Astrocyte (in vitro differentiated cells and primary cell): ENCODE measurements at regions not wholly inside any gene's neighbourhood (a gene's known extent, or its start where the extent isn't known, plus 50 kb on each side); places are given as distances from the start of the nearest gene placed in this dataset.

Source experiments
- DNase-seq: peaks from one replicate; pipeline ENCODE4 v3.0.0-alpha.2; 2010; ENCODE audit warnings: low read depth
- FAIRE-seq: peaks from 2 replicates; lab custom pipeline; 2011; peaks lifted over from hg19 to GRCh38; lab: Jason Lieb, UNC
- H2AFZ ChIP-seq: 2 replicates; pipeline ENCODE4 v1.6.0; 2012; ENCODE audit warnings: low read depth, low read length, inconsistent platforms
- H3K27ac ChIP-seq: 2 replicates; pipeline ENCODE4 v1.5.1; 2011; ENCODE audit warnings: low read depth, low read length, inconsistent platforms
- H3K27me3 ChIP-seq: 2 replicates; pipeline ENCODE4 v1.6.0; 2011; ENCODE audit warnings: low read length, inconsistent platforms; ENCODE audit not compliant: insufficient read depth
- H3K36me3 ChIP-seq: 2 replicates; pipeline ENCODE4 v1.5.1; 2011; ENCODE audit warnings: low read length, inconsistent platforms; ENCODE audit not compliant: insufficient read depth
- H3K4me1 ChIP-seq: 2 replicates; pipeline ENCODE4 v1.5.1; 2011; ENCODE audit warnings: low read length, inconsistent platforms; ENCODE audit not compliant: insufficient read depth
- H3K4me2 ChIP-seq: 2 replicates; pipeline ENCODE4 v1.6.0; 2012; ENCODE audit warnings: low read length, inconsistent platforms
- H3K4me3 ChIP-seq: 2 replicates; pipeline ENCODE4 v1.5.1; 2011; ENCODE audit warnings: low read depth, mild to moderate bottlenecking, low read length, inconsistent platforms; ENCODE audit not compliant: insufficient read depth
- H3K79me2 ChIP-seq: 2 replicates; pipeline ENCODE4 v1.6.0; 2012; ENCODE audit warnings: mild to moderate bottlenecking, low read length, inconsistent platforms; ENCODE audit not compliant: insufficient read depth
- H3K9ac ChIP-seq: 2 replicates; pipeline ENCODE4 v1.6.0; 2012; ENCODE audit warnings: mild to moderate bottlenecking, low read length, inconsistent platforms
- H3K9me3 ChIP-seq: 2 replicates; pipeline ENCODE4 v1.5.1; 2012; ENCODE audit warnings: low read depth, mild to moderate bottlenecking, low read length, inconsistent platforms; ENCODE audit not compliant: insufficient read depth
- H4K20me1 ChIP-seq: 2 replicates; pipeline ENCODE4 v1.6.0; 2012; ENCODE audit warnings: low read length, inconsistent platforms; ENCODE audit not compliant: insufficient read depth
- H3K27ac Mint-ChIP-seq: one replicate; pipeline ENCODE4 v1.8.0; 2021; ENCODE audit warnings: mild to moderate bottlenecking, mixed read lengths; ENCODE audit not compliant: unreplicated experiment
- H3K27me3 Mint-ChIP-seq: one replicate; pipeline ENCODE4 v1.8.0; 2021; ENCODE audit warnings: low read depth, mixed read lengths; ENCODE audit not compliant: unreplicated experiment
- H3K36me3 Mint-ChIP-seq: one replicate; pipeline ENCODE4 v1.8.0; 2021; ENCODE audit warnings: low read depth, mixed read lengths; ENCODE audit not compliant: unreplicated experiment
- H3K4me1 Mint-ChIP-seq: one replicate; pipeline ENCODE4 v1.8.0; 2021; ENCODE audit warnings: low read depth, mixed read lengths; ENCODE audit not compliant: unreplicated experiment
- H3K4me3 Mint-ChIP-seq: one replicate; pipeline ENCODE4 v1.8.0; 2021; ENCODE audit warnings: mild to moderate bottlenecking, moderate library complexity, mixed read lengths; ENCODE audit not compliant: unreplicated experiment
- H3K9me3 Mint-ChIP-seq: one replicate; pipeline ENCODE4 v1.8.0; 2021; ENCODE audit warnings: mild to moderate bottlenecking, mixed read lengths; ENCODE audit not compliant: unreplicated experiment
- CTCF ChIP-seq: IDR thresholded peaks from 2 replicates; pipeline ENCODE4 v1.5.1; 2011; ENCODE audit warnings: low read depth, mild to moderate bottlenecking, inconsistent platforms, low read length, moderate library complexity; ENCODE audit not compliant: insufficient read depth
- EZH2 ChIP-seq: IDR thresholded peaks from 2 replicates; pipeline ENCODE4 v1.6.1; 2012; ENCODE audit warnings: mild to moderate bottlenecking, low read length, inconsistent platforms; ENCODE audit not compliant: insufficient read depth

GRCh38 chr13:79686441-79686840 lies 205.5 kb downstream of the NDFIP2 start:
- no peaks in the 10 kb centered on the region for H4K20me1 ChIP-seq
- H3K4me1 Mint-ChIP-seq: peaks cover 3% of the 10 kb centered on the region
- no peaks in the 10 kb centered on the region for H3K9me3 ChIP-seq
- no peak overlapping the region for H3K4me3 ChIP-seq
- FAIRE-seq: peak; percentile 26
- TF ChIP-seq CTCF: no peak
- TF ChIP-seq EZH2: no peak
- no peaks in the 10 kb centered on the region for H3K36me3 ChIP-seq
- H3K4me2 ChIP-seq: no peak overlapping the region
- H3K27ac Mint-ChIP-seq: no peak overlapping the region
- no peak for DNase-seq
- H3K9me3 Mint-ChIP-seq: peaks cover 6% of the 10 kb centered on the region
- no peaks in the 10 kb centered on the region for H3K79me2 ChIP-seq
- H3K9ac ChIP-seq: no peak overlapping the region
- no peak overlapping the region for H2AFZ ChIP-seq
- no peaks in the 10 kb centered on the region for H3K27me3 Mint-ChIP-seq
- peaks cover 1% of the 10 kb centered on the region for H3K36me3 Mint-ChIP-seq
- H3K27me3 ChIP-seq: no peaks in the 10 kb centered on the region
- no peak overlapping the region for H3K27ac ChIP-seq
- H3K4me1 ChIP-seq: no peaks in the 10 kb centered on the region
- no peak overlapping the region for H3K4me3 Mint-ChIP-seq

GRCh38 chr13:79684371-79684770 lies 203.4 kb downstream of the NDFIP2 start:
- Histone ChIP-seq H3K9me3 (no peaks in the 10 kb centered on the region), H3K4me2 (no peak overlapping the region), H3K9ac (no peak overlapping the region), H4K20me1 (no peaks in the 10 kb centered on the region), H3K27me3 (no peaks in the 10 kb centered on the region), H3K79me2 (no peaks in the 10 kb centered on the region), H3K4me1 (no peaks in the 10 kb centered on the region), H3K27ac (no peak overlapping the region), H3K36me3 (no peaks in the 10 kb centered on the region), H3K4me3 (no peak overlapping the region), H2AFZ (no peak overlapping the region)
- Mint-ChIP-seq H3K36me3 (peaks cover 1% of the 10 kb centered on the region), H3K9me3 (peaks cover 6% of the 10 kb centered on the region), H3K4me3 (no peak overlapping the region), H3K27me3 (no peaks in the 10 kb centered on the region), H3K27ac (no peak overlapping the region), H3K4me1 (peaks cover 5% of the 10 kb centered on the region)
- peak; percentile 11 for DNase-seq
- no peak for FAIRE-seq
- TF ChIP-seq EZH2 (no peak), CTCF (no peak)

DNA sequence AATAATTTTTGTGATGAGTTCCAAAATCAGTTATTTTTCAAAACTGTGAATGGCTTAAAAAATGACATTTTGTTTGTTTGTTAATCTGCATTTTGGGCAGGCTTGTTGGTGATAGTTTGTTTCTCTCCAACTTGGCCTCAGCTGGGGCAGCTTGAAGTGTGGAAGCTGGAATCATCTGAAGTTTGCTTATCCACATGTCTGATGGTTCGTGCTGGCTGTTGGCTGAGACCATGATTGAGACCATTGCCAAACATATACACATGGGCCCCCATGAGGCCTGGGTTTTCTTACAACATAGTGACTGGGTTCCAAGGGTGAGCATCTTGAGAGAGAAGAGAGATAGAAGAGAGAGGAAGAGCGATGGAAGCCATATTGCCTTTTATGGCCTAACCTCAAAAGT lies 201.2 kb downstream of the NDFIP2 start:
- FAIRE-seq (no peak), DNase-seq (no peak)
- Mint-ChIP-seq H3K27ac (no peak overlapping the region), H3K27me3 (no peaks in the 10 kb centered on the region), H3K4me1 (peaks cover 16% of the 10 kb centered on the region), H3K9me3 (peaks cover 6% of the 10 kb centered on the region), H3K4me3 (no peak overlapping the region), H3K36me3 (peaks cover 1% of the 10 kb centered on the region)
- Histone ChIP-seq H3K27ac (no peak overlapping the region), H3K79me2 (no peaks in the 10 kb centered on the region), H3K4me2 (no peak overlapping the region), H3K27me3 (no peaks in the 10 kb centered on the region), H3K36me3 (no peaks in the 10 kb centered on the region), H2AFZ (no peak overlapping the region), H3K9me3 (no peaks in the 10 kb centered on the region), H3K9ac (no peak overlapping the region), H3K4me1 (peaks cover 2% of the 10 kb centered on the region), H4K20me1 (no peaks in the 10 kb centered on the region), H3K4me3 (no peak overlapping the region)
- TF ChIP-seq CTCF (no peak), EZH2 (no peak)
